GM18873 (cell line): ENCODE measurements at regions not wholly inside any gene's neighbourhood (a gene's known extent, or its start where the extent isn't known, plus 50 kb on each side); places are given as distances from the start of the nearest gene placed in this dataset.

Source experiments
- ATAC-seq: cut with Tn5 transposase; IDR thresholded peaks from one replicate; pipeline ENCODE4 v1.9.1; 2021; ENCODE audit warnings: mild to moderate bottlenecking, moderate library complexity, moderate number of reproducible peaks; ENCODE audit not compliant: unreplicated experiment, low FRiP score

GRCh38 chr14:30291216-30291615 lies 267.7 kb upstream of the G2E3 start:
- no peak for ATAC-seq

GRCh38 chr14:30292541-30292940 lies 266.4 kb upstream of the G2E3 start:
- no peak for ATAC-seq

GRCh38 chr14:30295980-30296379 lies 263.0 kb upstream of the G2E3 start:
- ATAC-seq: no peak

GRCh38 chr14:30296931-30297405 lies 262.0 kb upstream of the G2E3 start:
- ATAC-seq: no peak

GRCh38 chr14:30297876-30298795 lies 260.8 kb upstream of the G2E3 start:
- ATAC-seq: no peak

- no peak for ATAC-seq
These were observed 259.0 kb upstream of the G2E3 start for GRCh38 chr14:30299915-30300314.

- no peak for ATAC-seq
These were observed 255.6 kb upstream of the G2E3 start for GRCh38 chr14:30303350-30303749.

- ATAC-seq: no peak
These were observed 253.6 kb upstream of the G2E3 start for GRCh38 chr14:30305346-30305745.

- ATAC-seq: no peak
These were observed 249.6 kb upstream of the G2E3 start for GRCh38 chr14:30309405-30309804.

GRCh38 chr14:30312214-30312613 lies 246.7 kb upstream of the G2E3 start:
- no peak for ATAC-seq

GRCh38 chr14:30317729-30318128 lies 241.2 kb upstream of the G2E3 start:
- ATAC-seq: no peak

GRCh38 chr14:30322819-30323218 lies 236.1 kb upstream of the G2E3 start:
- no peak for ATAC-seq

- no peak for ATAC-seq
These were observed 228.9 kb upstream of the G2E3 start for GRCh38 chr14:30330033-30330432.

GRCh38 chr14:30330445-30330844 lies 228.5 kb upstream of the G2E3 start:
- ATAC-seq: no peak

- no peak for ATAC-seq
These were observed 227.9 kb upstream of the G2E3 start for GRCh38 chr14:30331030-30331429.

GRCh38 chr14:30332374-30332773 lies 226.6 kb upstream of the G2E3 start:
- no peak for ATAC-seq

GRCh38 chr14:30333934-30334333 lies 225.0 kb upstream of the G2E3 start:
- no peak for ATAC-seq

- no peak for ATAC-seq
These were observed 221.5 kb upstream of the G2E3 start for GRCh38 chr14:30337456-30337855.

GRCh38 chr14:30339311-30339901 lies 219.6 kb upstream of the G2E3 start:
- ATAC-seq: no peak

- ATAC-seq: no peak
These were observed 218.5 kb upstream of the G2E3 start for GRCh38 chr14:30340495-30340894.

- no peak for ATAC-seq
These were observed 213.4 kb upstream of the G2E3 start for GRCh38 chr14:30345511-30345910.

GRCh38 chr14:30348445-30348844 lies 210.5 kb upstream of the G2E3 start:
- ATAC-seq: no peak
